NAMALWA (cell line): ENCODE measurements at regions not wholly inside any gene's neighbourhood (a gene's known extent, or its start where the extent isn't known, plus 50 kb on each side); places are given as distances from the start of the nearest gene placed in this dataset.

Experiments used
- DNase-seq: peaks from one replicate; pipeline ENCODE4 v3.0.0-alpha.2; 2015; ENCODE audit warnings: low spot score

DNA sequence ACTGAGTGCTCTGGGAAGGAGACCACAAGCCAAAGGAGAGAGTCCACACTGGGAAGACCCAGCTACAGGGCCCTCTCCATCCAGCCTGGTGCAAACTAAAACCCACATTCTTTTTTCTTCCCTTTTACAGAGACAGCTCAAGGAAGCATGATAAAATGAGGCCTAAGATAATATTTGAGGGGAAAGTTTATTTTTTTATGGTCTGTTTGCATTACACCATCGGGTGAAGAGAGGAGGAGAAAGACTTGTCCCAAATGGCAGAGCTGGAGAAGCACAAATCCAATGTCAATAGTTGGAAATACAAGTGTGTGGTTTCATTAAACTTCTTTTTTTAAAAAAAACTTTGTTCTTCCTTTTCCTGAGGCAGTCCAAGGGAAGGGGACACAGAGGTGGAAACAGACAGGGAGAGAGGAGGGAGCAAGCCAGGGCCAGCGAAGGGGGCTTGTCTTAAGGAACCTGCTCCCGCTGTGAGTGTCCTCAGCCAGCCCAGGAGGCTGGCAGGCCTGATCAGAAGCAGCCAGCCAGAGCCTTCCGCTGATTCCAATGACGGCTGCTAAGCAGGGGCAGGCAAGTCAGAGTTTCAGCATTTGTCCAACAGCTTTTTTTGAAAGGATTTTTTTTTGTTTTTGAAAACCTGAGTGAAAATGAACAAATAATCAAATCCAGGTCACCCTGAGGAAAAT is 203.8 kb upstream of the SIX2 start:
- DNase-seq = no peak

DNA sequence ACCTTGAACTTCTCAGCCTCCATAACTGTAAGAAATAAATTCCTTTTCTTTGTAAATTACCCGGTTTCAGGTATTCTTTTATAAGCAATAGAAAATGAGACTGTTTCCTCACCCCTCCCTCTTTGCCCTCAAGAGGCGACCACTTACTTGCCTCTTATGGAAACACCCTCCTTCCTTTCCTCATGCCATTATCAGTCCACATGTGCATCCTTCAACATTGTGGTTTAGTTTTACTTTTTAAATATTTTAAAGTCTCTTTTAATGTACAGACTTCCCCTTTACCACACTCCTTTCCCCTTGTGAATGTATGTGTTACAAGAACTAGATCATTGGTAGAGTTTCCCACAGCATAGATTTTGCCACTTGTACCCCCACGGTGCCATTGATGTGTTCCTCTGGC is 202.4 kb upstream of the SIX2 start:
- DNase-seq = no peak

DNA sequence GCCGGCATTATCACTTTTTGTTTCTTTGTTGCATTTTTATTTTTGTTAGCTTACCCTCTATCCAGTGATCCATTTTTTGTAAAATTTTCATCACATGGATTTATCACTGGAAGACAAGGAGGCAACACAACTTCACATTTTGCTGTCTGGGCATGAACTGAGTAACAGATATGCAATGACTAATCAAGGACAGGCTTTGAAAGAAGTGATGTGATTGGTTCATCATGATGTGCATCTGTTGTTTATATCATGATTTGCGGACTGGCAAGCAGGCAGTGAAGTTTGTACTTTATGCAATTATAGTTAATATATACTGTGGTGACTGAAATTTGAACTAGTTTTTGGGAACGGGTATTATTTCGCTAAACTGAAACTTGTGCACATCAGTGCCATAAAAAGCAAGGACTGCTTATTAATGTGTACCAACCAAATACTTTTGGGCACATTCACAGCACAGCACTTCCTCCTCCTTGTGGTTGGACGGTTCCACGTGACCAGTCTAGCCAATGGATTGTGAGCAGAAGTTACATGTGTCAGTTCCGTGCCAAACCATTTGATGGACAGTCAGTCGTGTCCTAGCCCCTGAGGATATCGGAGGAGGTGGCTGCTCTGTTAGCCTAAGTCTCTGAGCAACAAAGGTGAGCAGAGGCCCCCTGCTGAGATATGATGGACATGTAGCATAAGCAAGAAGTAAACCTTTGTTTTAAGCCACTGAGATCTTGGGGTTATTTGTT is 201.4 kb upstream of the SIX2 start:
- peak; percentile 54 for DNase-seq

DNA sequence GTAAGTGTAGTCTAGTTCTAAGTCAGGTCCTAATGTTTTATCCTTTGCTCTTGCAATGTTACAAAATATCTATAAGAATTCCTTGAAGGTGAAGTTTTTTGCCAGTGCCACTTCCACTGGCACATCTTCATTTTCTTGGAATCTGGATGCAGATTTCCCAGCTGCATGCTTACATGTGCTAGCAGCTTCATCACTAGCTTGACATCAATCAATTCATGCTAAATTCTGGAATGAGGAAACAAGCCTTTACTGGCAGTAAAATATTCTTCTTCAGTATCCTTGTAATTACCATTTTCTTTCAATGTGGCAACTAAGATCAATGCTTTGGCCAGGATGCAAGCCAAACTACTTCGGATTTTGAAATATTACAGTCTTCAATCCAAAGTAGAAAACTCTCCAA is 200.6 kb upstream of the SIX2 start:
- no peak for DNase-seq

DNA sequence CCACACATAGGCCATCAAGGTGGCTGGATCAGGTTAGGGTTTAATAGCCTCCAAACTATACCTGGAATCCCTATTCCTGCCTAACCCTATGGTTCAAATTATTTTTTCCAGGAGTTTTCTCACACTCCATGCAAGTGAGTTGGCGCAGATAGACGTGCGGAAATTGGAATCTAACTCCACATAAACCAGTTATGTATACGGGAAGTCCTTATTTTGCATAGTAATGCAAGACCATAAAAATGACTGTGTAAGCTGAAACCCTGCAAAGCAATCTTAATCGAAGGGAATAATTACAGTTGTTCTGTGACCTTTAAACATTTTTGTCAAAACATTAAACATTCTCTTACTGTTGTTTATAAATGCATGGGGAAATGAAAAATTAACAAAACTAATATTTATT is 200.1 kb upstream of the SIX2 start:
- DNase-seq = no peak

DNA sequence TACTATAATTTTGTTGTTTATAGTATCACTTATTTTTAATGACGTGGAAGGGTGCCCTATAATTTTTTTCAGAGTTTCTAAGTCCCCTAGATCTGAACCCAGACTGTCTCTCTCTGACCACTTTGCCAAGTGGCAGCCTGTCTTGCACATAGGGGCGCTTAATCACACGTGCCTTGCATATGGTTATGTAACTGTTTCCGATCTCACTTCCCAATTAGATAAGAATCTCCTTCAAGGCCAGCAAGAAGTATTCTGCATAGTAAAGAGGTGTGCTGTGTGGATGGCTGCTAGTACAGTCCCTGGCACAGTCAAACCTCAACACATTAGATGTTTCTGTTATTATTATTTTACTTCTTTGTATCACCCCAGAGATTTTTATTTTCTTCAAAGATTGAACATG is 197.8 kb upstream of the SIX2 start:
- no peak for DNase-seq

DNA sequence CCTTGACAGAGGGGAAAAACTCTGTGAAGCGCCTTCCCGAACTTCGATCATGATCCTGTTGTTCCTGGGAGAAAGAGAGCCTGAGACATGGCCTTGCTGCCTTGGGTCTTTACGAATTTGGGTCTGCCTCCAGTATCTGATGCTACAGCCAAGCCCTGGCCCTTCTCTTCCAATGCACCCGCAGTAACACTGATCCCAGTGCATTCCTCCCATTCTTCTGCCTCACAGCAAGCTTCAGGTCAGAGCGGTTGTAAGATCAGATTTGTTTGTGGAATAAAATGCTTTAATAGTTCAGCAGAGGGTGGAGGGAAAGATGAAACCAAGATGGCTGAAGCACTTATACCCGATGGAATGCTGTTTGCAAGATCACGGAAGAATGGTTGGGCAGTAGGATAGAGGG is 196.7 kb upstream of the SIX2 start:
- DNase-seq = no peak

DNA sequence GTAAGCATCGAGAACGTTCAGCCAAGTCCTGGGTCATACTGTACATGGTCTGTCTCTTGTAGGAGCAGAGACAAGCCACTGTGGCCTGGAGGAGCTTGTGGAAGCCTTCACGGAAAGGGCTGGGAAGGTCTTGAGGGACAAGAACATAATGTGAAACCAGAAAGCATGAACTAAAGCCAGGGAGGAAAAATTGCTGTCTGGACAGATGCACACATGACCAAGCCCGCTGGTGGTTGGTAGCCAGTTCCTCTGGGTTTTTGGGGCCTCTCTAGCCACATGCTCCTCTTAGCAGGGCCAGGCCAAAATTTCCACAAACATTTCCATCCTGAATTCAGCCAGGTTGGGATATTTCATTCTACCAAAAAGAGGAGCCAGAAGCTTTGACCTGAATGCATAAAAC is 196.2 kb upstream of the SIX2 start:
- no peak for DNase-seq

DNA sequence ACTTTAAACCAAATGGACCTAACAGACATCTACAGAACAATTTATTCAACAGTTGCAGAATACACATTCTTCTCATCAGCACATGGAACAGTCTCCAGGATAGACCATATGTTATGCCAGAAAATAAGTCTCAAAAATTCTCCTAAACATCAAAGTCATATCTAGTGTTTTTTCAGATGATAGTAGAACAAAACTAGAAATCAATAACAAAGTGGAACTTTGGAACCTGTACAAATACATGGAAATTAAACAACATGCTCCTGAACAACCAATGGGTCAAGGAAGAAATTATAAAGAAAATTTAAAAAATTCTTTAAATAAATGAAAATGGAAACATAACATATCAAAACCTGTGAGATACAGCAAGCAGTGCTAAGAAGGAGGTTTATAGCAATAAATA is 194.1 kb upstream of the SIX2 start:
- no peak for DNase-seq

DNA sequence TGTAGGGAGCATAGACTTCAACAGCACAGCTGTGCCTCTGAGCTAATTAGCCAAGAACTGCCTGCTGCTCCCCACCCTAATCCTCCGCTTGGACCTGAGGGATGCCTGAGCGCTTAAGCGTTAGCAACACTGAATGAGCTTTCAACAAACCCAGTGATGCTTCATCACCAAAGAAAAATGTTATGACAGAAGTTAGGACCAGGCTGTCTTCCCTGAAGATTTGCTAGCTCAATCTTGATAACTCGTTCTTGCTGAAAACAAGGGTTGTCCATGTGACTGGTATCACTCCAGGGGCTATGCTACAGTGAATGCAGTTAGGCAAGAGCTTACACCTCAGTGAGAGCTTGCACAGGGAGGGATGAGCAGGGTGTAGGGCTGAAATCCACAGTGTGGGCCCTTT is 190.7 kb upstream of the SIX2 start:
- no peak for DNase-seq

DNA sequence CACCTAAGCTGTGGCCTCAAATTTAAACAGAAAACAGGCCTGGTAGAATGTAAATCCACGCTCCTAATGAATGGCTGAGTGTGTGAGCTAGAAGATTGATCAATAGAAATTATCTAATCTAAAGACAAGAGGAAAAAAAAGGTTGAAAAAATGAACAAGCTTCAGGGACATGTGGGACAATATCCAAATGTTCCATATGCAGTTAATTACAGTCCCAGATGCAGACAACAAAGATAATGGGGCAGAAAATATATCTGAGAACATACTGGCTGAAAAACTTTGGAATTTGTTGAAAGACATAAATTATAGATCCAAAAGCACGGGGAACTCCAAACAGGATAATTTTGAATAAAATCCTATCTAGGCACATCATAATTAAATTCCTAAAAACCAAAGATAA is 186.7 kb upstream of the SIX2 start:
- DNase-seq = no peak

DNA sequence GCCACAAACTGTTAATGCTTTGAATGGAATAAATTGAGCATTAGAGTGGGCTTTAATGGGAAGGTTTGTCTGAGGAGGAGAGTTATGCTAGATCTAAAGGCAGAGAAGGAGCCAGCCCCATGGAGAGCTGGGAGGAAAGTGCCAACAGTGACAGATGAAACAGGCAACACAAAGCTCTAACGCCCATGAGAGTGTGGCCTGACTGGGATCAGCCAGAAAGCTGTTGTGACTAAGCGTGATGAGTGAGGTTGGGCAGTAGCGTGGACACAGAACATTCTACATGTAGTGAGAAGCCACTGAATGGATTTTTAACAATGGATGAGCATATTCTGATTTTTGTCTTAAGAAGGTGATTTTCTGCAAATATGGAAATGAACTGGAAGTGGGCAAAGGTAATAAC is 185.3 kb upstream of the SIX2 start:
- no peak for DNase-seq

DNA sequence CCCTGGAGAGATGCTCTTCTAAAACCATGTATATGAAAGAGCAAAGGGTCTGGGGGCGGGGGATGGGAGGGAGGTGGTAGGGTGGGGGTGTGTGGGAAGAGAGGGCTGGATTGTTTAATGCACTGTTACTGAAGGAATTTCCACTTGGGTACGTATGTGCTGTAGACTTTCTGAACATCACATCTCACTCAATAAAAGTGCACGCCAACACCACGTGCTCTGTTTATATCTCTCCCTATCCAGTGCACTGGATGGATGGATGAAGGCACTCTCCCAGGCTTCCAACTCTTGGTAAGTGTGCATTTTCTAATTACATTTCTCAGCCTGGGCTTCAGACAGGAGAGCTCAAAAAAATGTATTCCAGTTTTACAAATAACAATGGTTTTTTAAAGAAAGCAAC is 184.3 kb upstream of the SIX2 start:
- no peak for DNase-seq

DNA sequence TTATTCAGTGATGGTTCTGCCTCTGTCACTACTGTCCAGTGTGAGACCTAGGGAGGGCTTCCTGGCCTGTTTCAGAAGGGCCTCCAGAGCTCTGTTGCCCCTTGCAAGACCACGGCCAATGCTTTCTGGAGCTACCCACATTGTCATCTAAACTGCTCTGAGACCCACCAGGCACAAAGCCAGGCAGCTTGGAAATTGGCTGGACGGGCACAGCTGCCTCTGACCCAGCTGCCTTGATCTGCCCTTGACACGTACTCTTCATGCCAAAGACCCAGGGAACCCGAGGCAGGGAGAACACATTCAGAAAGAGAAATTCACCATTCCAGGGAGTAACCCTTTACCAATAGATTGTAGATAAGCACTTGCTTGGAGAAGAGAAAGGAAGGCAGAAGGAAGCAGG is 183.7 kb upstream of the SIX2 start:
- DNase-seq = no peak

DNA sequence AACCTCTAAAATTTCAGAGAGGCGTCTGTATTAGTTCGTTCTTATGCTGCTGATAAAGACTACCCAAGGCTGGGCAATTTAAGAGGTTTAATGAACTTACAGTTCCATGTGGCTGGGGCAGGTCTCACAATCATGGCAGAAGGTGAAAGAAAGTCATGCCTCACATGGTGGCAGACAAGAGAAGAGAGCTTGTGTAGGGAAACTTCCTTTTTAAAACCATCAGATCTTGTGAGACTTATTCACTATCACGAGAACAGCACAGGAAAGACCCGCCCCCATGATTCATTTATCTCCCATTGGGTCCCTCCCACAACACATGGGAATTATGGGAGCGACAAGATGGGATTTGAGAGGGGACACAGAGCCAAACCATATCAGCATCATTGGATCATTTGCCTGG is 183.2 kb upstream of the SIX2 start:
- no peak for DNase-seq

DNA sequence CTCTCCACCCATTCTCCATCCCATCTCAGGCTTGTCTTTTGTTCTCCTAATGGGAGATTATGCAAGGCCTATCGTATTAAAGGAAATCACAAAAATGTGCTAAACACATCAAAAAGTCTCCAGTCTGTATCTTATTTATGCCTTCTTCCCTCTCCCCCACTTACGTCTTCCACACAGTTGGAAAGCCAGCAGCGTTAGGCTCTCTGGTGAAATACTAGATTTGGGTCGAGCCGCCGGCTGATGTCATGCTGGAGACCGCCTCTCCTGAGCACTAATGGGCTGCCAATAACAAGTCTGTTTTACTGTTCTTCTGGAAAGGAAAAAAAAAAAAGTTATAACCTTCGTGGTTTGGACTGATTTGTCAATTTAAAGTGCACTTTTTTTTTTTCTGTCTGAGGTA is 182.7 kb upstream of the SIX2 start:
- no peak for DNase-seq

DNA sequence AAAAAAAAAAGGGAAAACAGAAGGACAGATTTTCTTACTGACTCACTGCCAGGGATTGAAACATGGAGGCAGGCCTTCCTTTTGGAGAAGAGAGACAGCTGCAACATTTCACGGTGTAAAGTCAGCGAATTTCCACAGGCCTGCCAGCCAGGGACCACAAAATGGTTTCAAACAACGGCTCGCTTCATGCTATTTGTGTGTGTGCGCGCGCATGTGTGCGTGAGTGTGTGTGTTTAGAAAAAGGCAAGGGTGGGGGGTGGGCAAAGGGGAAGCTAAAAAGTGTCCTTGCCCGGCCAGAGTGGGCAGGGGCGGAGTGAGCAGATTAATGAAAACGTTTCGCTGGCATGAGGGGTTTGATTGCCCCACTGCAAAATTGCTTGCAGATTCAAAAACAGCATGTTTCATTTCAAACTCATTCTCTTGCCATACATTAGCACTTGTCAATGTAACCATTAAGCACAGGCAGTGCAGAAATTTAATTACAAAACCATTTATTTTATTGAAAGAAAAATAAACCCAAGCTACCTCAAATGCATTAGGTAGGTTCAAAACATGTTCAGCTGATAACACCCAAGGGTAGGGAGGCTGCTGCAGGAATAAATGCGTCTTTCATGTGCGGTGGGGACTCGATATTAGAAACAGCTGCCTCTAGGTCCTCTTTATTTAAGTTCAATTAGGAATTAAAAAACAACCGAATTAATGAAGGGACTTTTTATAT is 182.1 kb upstream of the SIX2 start:
- no peak for DNase-seq

DNA sequence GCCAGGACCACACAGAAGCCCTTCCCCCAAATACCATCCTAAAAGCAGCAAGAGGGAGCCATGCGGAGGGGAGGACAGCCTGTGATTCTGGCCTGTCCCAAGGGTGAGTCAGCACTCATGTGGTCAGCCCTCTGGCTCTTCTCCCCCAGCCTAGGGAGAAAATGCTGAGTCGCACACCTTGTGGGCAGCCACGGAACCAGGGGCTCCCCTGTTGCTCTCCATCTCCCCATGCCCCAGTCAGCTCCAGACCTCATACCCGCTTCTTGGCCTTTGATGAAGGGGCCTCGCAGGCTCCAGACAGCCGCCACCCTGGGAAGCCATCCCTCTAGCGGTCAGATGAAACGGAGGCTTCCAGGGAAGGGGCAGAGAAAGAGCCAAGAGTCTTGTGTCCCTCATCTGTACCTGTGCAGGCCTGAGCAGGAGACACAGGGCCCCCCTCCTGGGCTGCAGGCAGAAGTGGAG is 181.3 kb upstream of the SIX2 start:
- DNase-seq = no peak

DNA sequence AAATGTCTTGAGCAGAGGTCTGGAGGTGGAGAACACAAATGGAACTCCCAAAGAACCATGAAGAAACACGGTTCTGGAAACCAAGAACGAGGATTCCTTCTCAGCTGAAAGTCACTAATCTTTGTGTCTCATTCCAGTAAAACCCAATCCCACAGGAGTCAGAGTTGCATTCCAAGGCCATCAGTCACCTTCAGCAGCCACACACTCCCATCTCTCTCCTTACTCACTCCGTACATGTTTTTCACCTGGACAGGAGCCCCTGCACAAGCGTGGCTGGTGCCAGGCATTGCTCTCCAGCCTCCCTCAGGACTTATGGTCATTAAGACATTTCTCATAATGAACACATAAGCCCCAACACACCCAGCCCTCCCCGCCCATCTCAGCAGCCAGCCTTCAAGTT is 175.4 kb upstream of the SIX2 start:
- DNase-seq = no peak

DNA sequence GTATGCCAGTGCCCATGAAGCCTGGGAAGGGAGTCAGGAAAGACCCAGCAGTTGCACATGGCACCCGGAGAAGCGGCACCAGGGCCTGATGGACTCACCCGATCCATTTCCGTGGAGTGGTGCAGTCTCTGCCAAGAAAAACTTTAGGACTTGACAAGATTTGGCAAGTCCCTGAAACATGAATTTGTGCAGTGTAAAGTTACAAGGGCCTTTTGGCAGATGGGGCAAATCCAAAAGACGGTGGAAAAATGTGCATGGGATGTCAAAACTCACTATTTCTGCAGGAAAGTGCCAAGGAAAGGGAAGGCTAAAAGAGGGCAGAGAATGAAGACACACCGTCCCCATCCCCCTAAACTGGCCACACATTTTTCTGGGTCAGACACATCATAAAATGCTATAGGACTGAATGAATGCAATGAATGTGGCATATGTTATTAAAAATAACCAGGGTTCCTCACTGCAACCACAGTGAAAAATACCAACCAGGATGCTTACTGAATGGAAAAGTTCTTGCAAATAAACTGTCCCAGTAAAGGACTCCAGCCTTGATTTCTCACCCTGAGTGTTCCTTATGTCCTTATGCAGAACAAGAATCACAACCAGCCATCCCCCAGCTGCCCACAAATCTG is 173.5 kb upstream of the SIX2 start:
- DNase-seq = no peak

DNA sequence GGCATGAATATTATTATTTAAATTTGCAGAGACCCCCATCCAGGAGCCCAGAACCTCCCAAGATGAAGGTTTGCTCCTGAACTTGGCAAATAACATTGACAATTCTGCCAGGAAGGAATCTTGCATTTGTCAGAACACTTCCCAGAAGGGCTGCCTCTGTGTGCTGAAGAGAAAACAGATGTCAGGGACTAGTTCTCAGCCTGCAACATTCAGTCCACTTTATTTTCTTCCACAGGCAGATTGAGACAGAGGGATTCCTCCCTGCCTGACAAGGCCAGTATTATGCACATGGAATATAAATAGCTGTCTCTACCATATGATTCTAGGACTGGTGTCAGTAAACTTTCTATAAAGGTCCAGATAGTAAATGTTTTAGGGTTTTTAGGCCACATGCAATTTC is 171.5 kb upstream of the SIX2 start:
- no peak for DNase-seq

DNA sequence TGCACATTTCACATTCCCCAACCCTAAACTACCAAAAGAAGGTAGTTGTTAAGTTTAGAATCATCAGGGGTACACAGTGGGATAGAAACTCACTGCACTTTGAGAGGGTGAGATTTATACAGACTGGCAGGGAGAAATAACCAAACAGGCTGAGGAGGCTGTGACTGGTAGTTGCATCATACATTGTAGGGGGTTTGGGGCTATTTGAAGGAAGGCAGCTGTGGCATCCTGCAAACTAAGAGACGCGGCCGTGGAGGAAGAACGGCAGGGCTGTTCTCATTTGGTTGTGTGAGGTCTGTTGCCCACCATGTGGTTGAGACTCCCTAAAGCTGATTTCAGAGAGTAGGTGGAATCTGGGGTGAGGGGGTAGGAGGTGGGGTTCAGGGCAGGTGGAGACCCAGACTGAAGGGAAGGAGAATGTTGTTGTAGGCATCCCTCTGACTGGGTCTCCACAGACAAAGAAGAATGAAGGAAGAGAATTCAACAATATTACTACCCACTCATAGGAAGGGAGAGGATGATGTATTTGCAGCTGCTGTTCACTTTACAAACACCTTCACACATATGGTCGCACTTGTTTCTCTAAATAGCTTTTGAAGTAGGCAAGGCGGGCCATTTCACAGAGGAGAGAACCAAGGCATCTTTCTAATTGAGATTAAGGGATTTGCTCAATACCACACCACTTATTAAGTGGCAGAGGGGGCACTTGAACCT is 170.9 kb upstream of the SIX2 start:
- DNase-seq = peak; percentile 56
